ENCODE measurements at regions not wholly inside any gene's neighbourhood (a gene's known extent, or its start where the extent isn't known, plus 50 kb on each side); places are given as distances from the start of the nearest gene placed in this dataset.

DNA sequence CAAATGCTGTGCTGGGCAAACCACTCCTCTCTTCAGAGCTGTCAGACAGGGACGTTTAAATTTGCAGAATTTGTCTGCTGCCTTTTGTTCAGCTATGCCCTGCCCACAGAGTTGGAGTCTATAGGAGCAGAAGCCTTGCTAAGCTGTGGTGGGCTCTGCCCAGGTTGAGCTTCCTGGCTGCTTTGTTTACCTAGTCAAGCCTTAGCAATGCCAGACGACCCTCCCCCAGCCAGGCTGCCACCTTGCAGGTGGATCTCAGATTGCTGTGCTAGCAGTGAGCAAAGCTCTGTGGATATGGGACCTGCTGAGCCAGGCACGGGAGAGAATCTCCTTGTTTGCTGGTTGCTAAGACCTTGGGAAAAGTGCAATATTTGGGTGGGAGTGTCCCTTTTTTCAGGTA lies 314.9 kb downstream of the NNT start:
- H3K9me3 ChIP-seq, result no peaks in the 10 kb centered on the region
- TF ChIP-seq, protein P1, sequence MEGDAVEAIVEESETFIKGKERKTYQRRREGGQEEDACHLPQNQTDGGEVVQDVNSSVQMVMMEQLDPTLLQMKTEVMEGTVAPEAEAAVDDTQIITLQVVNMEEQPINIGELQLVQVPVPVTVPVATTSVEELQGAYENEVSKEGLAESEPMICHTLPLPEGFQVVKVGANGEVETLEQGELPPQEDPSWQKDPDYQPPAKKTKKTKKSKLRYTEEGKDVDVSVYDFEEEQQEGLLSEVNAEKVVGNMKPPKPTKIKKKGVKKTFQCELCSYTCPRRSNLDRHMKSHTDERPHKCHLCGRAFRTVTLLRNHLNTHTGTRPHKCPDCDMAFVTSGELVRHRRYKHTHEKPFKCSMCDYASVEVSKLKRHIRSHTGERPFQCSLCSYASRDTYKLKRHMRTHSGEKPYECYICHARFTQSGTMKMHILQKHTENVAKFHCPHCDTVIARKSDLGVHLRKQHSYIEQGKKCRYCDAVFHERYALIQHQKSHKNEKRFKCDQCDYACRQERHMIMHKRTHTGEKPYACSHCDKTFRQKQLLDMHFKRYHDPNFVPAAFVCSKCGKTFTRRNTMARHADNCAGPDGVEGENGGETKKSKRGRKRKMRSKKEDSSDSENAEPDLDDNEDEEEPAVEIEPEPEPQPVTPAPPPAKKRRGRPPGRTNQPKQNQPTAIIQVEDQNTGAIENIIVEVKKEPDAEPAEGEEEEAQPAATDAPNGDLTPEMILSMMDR (IDR thresholded peaks at IDR 0.05), result no peak
- TF ChIP-seq POLR2A (IDR thresholded peaks at IDR 0.05), result no peak
- H3K4me1 ChIP-seq, result no peaks in the 10 kb centered on the region
- no peak overlapping the region for H3K27ac ChIP-seq
- H3K36me3 ChIP-seq, result no peaks in the 10 kb centered on the region
- intact Hi-C loops (cut with DNase I; ENCODE audit: low total_unique reads), result no loop called here
- H3K4me3 ChIP-seq, result no peak overlapping the region
- no peak for DNase-seq
- no peaks in the 10 kb centered on the region for H3K27me3 ChIP-seq

- H3K4me1 ChIP-seq, result no peaks in the 10 kb centered on the region
- intact Hi-C loops (cut with DNase I; ENCODE audit: low total_unique reads), result no loop called here
- H3K27ac ChIP-seq, result no peak overlapping the region
- H3K9me3 ChIP-seq, result no peaks in the 10 kb centered on the region
- H3K27me3 ChIP-seq, result no peaks in the 10 kb centered on the region
- TF ChIP-seq, protein P1 (IDR thresholded peaks at IDR 0.05), result no peak
- TF ChIP-seq POLR2A (IDR thresholded peaks at IDR 0.05), result no peak
- H3K36me3 ChIP-seq, result no peaks in the 10 kb centered on the region
- no peak for DNase-seq
- no peak overlapping the region for H3K4me3 ChIP-seq
Measured at GRCh38 chr5:43903129-43903528, 300.1 kb downstream of the NNT start.

GRCh38 chr5:43900974-43901373 lies 298.0 kb downstream of the NNT start:
- H3K27me3 ChIP-seq, result no peaks in the 10 kb centered on the region
- DNase-seq, result no peak
- no peak overlapping the region for H3K27ac ChIP-seq
- H3K4me1 ChIP-seq, result no peaks in the 10 kb centered on the region
- no peaks in the 10 kb centered on the region for H3K36me3 ChIP-seq
- intact Hi-C loops (cut with DNase I; ENCODE audit: low total_unique reads), result no loop called here
- H3K9me3 ChIP-seq, result no peaks in the 10 kb centered on the region
- no peak overlapping the region for H3K4me3 ChIP-seq
- no peak for TF ChIP-seq POLR2A (IDR thresholded peaks at IDR 0.05)
- TF ChIP-seq, protein P1 (IDR thresholded peaks at IDR 0.05), result no peak

GRCh38 chr5:43895876-43896275 lies 292.9 kb downstream of the NNT start:
- H3K27me3 ChIP-seq, result no peaks in the 10 kb centered on the region
- TF ChIP-seq POLR2A (IDR thresholded peaks at IDR 0.05), result no peak
- TF ChIP-seq, protein P1 (IDR thresholded peaks at IDR 0.05), result no peak
- H3K36me3 ChIP-seq, result no peaks in the 10 kb centered on the region
- H3K4me1 ChIP-seq, result no peaks in the 10 kb centered on the region
- DNase-seq, result no peak
- no peak overlapping the region for H3K27ac ChIP-seq
- H3K9me3 ChIP-seq, result no peaks in the 10 kb centered on the region
- intact Hi-C loops (cut with DNase I; ENCODE audit: low total_unique reads), result no loop called here
- H3K4me3 ChIP-seq, result no peak overlapping the region

GRCh38 chr5:43893951-43894684 lies 291.1 kb downstream of the NNT start:
- H3K4me3 ChIP-seq, result no peak overlapping the region
- no peaks in the 10 kb centered on the region for H3K9me3 ChIP-seq
- DNase-seq, result no peak
- TF ChIP-seq, protein P1 (IDR thresholded peaks at IDR 0.05), result no peak
- no peak for TF ChIP-seq POLR2A (IDR thresholded peaks at IDR 0.05)
- H3K27ac ChIP-seq, result no peak overlapping the region
- no peaks in the 10 kb centered on the region for H3K27me3 ChIP-seq
- H3K36me3 ChIP-seq, result no peaks in the 10 kb centered on the region
- H3K4me1 ChIP-seq, result no peaks in the 10 kb centered on the region
- intact Hi-C loops (cut with DNase I; ENCODE audit: low total_unique reads), result no loop called here

Measured in uterus (tissue), 3 donors.